C4-2B (cell line): ENCODE measurements at regions not wholly inside any gene's neighbourhood (a gene's known extent, or its start where the extent isn't known, plus 50 kb on each side); places are given as distances from the start of the nearest gene placed in this dataset.

Experiments
- CTCF ChIP-seq: fragments of 450-650 bp; conservative IDR thresholded peaks from 2 replicates; pipeline ENCODE4 v1.5.1; 2017; ENCODE audit warnings: mild to moderate bottlenecking
- ZFX ChIP-seq: fragments of 450-650 bp; IDR thresholded peaks from 2 replicates; pipeline ENCODE4 v1.6.1; 2017

- no peak for TF ChIP-seq CTCF
- TF ChIP-seq ZFX = no peak
Measured at GRCh38 chr5:89081360-89081759, 198.4 kb upstream of the MEF2C start.
